GM12878 (cell line): ENCODE measurements at regions not wholly inside any gene's neighbourhood (a gene's known extent, or its start where the extent isn't known, plus 50 kb on each side); places are given as distances from the start of the nearest gene placed in this dataset.

Source experiments
- ATAC-seq: fragments of 200-7000 bp; cut with Tn5 transposase; 3 replicates; pipeline ENCODE4 v1.9.1; 2020; ENCODE audit warnings: mild to moderate bottlenecking, moderate library complexity
- BruUV-seq: library from RNA; stranded (reverse); fragments of 400-500 nt; replicated peaks from 2 replicates; lab custom pipeline; 2021; lab: Mats Ljungman, UMichigan
- CTCF ChIA-PET: fragments of 300-600 bp; sonication (Branson Sonifier 250); formaldehyde crosslinking; extraction: SDS; loops from one replicate; lab custom pipeline; 2021; ENCODE audit warnings: inconsistent platforms; lab: Yijun Ruan, JAX
- POLR2A ChIA-PET: fragments of 350-600 bp; formaldehyde crosslinking; extraction: SDS; loops from one replicate; lab custom pipeline; 2021; ENCODE audit warnings: inconsistent platforms; lab: Charles Lee
- RAD21 ChIA-PET: fragments of 300-600 bp; sonication (Branson Sonifier 250); formaldehyde crosslinking; loops from one replicate; lab custom pipeline; 2023; ENCODE audit warnings: antibody characterized with exemption; ENCODE audit not compliant: unreplicated experiment; lab: Charles Lee
- SMC1A ChIA-PET: fragments of 300-600 bp; sonication (Branson Sonifier 250); formaldehyde crosslinking; loops from one replicate; lab custom pipeline; 2023; ENCODE audit not compliant: unreplicated experiment, uncharacterized antibody; lab: Charles Lee
- DNase-seq: peaks from one replicate; pipeline ENCODE4 v3.0.0-alpha.2; 2011; ENCODE audit warnings: low read depth, low spot score
- FAIRE-seq: peaks from 3 replicates; lab custom pipeline; 2011; peaks lifted over from hg19 to GRCh38; lab: Jason Lieb, UNC
- H2AFZ ChIP-seq: 2 replicates; pipeline ENCODE4 v1.6.0; 2011; ENCODE audit warnings: low read depth, low read length, control low read depth; ENCODE audit not compliant: control insufficient read depth
- H3K27ac ChIP-seq: 2 replicates; pipeline ENCODE4 v1.5.1; 2011; ENCODE audit warnings: control low read depth; ENCODE audit not compliant: control insufficient read depth, insufficient read depth
- H3K27me3 ChIP-seq, 2 experiments: replicated peaks in 1 of 2; 2 replicates each; pipeline versions ENCODE4 v1.6.0 to v1.6.1; 2011; ENCODE audit warnings: low read length in 1 of 2; ENCODE audit not compliant: control insufficient read depth in 2 of 2, insufficient read depth in 2 of 2
- H3K36me3 ChIP-seq, 2 experiments: 2 replicates each; pipeline ENCODE4 v1.5.1; 2011; ENCODE audit warnings: low read length in 1 of 2; ENCODE audit not compliant: control insufficient read depth in 2 of 2, insufficient read depth in 2 of 2
- H3K4me1 ChIP-seq: 2 replicates; pipeline ENCODE4 v1.6.1; 2011; ENCODE audit warnings: mild to moderate bottlenecking, low read length, moderate library complexity, mixed read lengths; ENCODE audit not compliant: control insufficient read depth, insufficient read depth
- H3K4me2 ChIP-seq: 2 replicates; pipeline ENCODE4 v1.6.0; 2011; ENCODE audit warnings: control low read depth; ENCODE audit not compliant: control insufficient read depth, insufficient read depth
- H3K4me3 ChIP-seq: fragments of 200-600 bp; sonication (generic); 2 replicates; pipeline ENCODE4 v1.5.1; 2016
- H3K79me2 ChIP-seq: 2 replicates; pipeline ENCODE4 v1.6.0; 2011; ENCODE audit warnings: low read length; ENCODE audit not compliant: control insufficient read depth, insufficient read depth
- H3K9ac ChIP-seq: 2 replicates; pipeline ENCODE4 v1.8.0; 2011; ENCODE audit warnings: low read length, control low read depth, mixed read lengths; ENCODE audit not compliant: control insufficient read depth, insufficient read depth
- H3K9me3 ChIP-seq: replicated peaks from 3 replicates; pipeline ENCODE4 v1.5.1; 2011; ENCODE audit warnings: mild to moderate bottlenecking, low read length; ENCODE audit not compliant: control insufficient read depth, insufficient read depth
- H4K20me1 ChIP-seq: 2 replicates; pipeline ENCODE4 v1.6.0; 2011; ENCODE audit not compliant: control insufficient read depth, insufficient read depth
- CBFB ChIP-seq: IDR thresholded peaks from 2 replicates; pipeline ENCODE4 v1.6.1; 2016; ENCODE audit warnings: antibody characterized with exemption, low read depth
- CBX5 ChIP-seq: sonication (generic); IDR thresholded peaks from 2 replicates; pipeline ENCODE4 v1.6.1; 2016; ENCODE audit warnings: low read depth, moderate library complexity, mild to moderate bottlenecking, inconsistent platforms
- CREM ChIP-seq: IDR thresholded peaks from 2 replicates; pipeline ENCODE4 v1.6.1; 2014; ENCODE audit warnings: antibody characterized with exemption, low read depth
- HDAC6 ChIP-seq: fragments of 200-600 bp; sonication (generic); IDR thresholded peaks from one replicate; pipeline ENCODE4 v1.8.0; 2017; ENCODE audit warnings: antibody characterized with exemption; ENCODE audit not compliant: unreplicated experiment
- KDM1A ChIP-seq: fragments of 200-600 bp; sonication (generic); IDR thresholded peaks from 2 replicates; pipeline ENCODE4 v1.6.1; 2016; ENCODE audit warnings: borderline replicate concordance
- KLF5 ChIP-seq: fragments of 450-650 bp; IDR thresholded peaks from 2 replicates; pipeline ENCODE4 v1.6.1; 2014; ENCODE audit warnings: mild to moderate bottlenecking; ENCODE audit not compliant: partially characterized antibody
- PAX8 ChIP-seq: fragments of 450-650 bp; IDR thresholded peaks from 2 replicates; pipeline ENCODE4 v1.6.1; 2017; ENCODE audit warnings: mild to moderate bottlenecking, moderate library complexity
- REST ChIP-seq: IDR thresholded peaks from 2 replicates; pipeline ENCODE4 v1.6.1; 2012; ENCODE audit warnings: mild to moderate bottlenecking, low read depth, low read length
- SMAD1 ChIP-seq: fragments of 450-650 bp; IDR thresholded peaks from 2 replicates; pipeline ENCODE4 v1.6.1; 2018; ENCODE audit warnings: mild to moderate bottlenecking, low read depth; ENCODE audit not compliant: partially characterized antibody
- TAF1 ChIP-seq: IDR thresholded peaks from 2 replicates; pipeline ENCODE4 v1.6.1; 2011; ENCODE audit warnings: mild to moderate bottlenecking, low read depth, low read length, borderline replicate concordance
- ZNF24 ChIP-seq: fragments of 450-650 bp; IDR thresholded peaks from 2 replicates; pipeline ENCODE4 v1.6.1; 2017; ENCODE audit warnings: antibody characterized with exemption, mild to moderate bottlenecking
- WGBS: methylation state at CpG from one replicate; pipeline ENCODE4 v1.1.6; 2016; ENCODE audit warnings: low lambda C conversion rate; ENCODE audit not compliant: insufficient replicate concordance, insufficient coverage; ENCODE audit errors: missing lambda C conversion rate; 5-methylcytosine and 5-hydroxymethylcytosine counted together
- in situ Hi-C: fragments of 300-500 bp; cut with MboI; formaldehyde crosslinking; loops from 9 replicates; pipeline ENCODE4 v1.14.3; 2018; ENCODE audit warnings: mixed read lengths
- intact Hi-C: fragments of 100-400 bp; cut with micrococcal nuclease; formaldehyde crosslinking; loops from one replicate; pipeline ENCODE4 v1.14.2; 2022; ENCODE audit not compliant: unreplicated experiment

GRCh38 chr16:77569406-77569805, 134.6 kb upstream of the ADAMTS18 start:
- ChIA-PET SMC1A (interaction anchor here (0.6 kb wide), 1 partner anchor 268 kb away, joined by 3 read pairs; no protein-coding TSS in a partner anchor), POLR2A (no interaction called here), CTCF (interaction anchor here (2.5 kb wide), 1 partner anchor 17 kb away, joined by 6 read pairs; no protein-coding TSS in a partner anchor), RAD21 (no interaction called here)
- FAIRE-seq (no peak), ATAC-seq (no peak), DNase-seq (no peak)
- no peaks in the 10 kb centered on the region for H4K20me1 ChIP-seq
- H3K4me2 ChIP-seq = no peak overlapping the region
- TF ChIP-seq KDM1A = no peak
- no peaks in the 10 kb centered on the region for H3K4me1 ChIP-seq
- under 1% methylated on average over 5 of the region's 5 CpGs for WGBS
- no peaks in the 10 kb centered on the region for H3K9me3 ChIP-seq
- no peak overlapping the region for H3K27ac ChIP-seq
- H3K79me2 ChIP-seq = no peaks in the 10 kb centered on the region
- no TSS peak for BruUV-seq
- in situ Hi-C loops (no loop called here), intact Hi-C loops (no loop called here)
- H3K9ac ChIP-seq = no peak overlapping the region
- H3K27me3 ChIP-seq = no peaks in the 10 kb centered on the region; a peak in 1 of 4 replicates
- no peaks in the 10 kb centered on the region for H3K36me3 ChIP-seq
- H3K4me3 ChIP-seq = no peak overlapping the region
- no peak overlapping the region for H2AFZ ChIP-seq

DNA sequence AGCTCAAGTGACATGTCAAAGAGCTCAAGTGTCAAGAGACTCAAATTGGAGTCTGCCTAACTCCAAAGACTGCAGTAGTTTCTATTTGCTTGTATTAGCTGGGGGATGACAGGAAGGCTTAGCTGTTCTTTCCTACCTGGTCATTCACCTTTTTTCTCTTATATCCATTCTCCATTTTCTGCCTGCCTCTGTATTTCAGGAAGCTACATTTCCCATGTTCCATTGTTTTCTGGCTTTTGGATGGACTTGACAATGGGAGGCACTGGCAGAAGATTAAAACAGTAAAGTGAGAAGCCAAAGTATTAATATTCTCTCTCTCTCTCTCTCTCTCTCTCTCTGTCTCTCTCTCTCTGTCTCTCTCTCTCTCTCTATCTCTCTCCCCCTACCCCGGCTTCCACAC, 135.7 kb upstream of the ADAMTS18 start:
- Histone ChIP-seq H3K27ac (no peak overlapping the region), H3K79me2 (no peaks in the 10 kb centered on the region), H3K9me3 (no peaks in the 10 kb centered on the region), H3K36me3 (no peaks in the 10 kb centered on the region), H3K27me3 (no peaks in the 10 kb centered on the region; a peak in 1 of 4 replicates), H4K20me1 (no peaks in the 10 kb centered on the region), H2AFZ (no peak overlapping the region), H3K9ac (no peak overlapping the region), H3K4me3 (no peak overlapping the region), H3K4me2 (no peak overlapping the region), H3K4me1 (no peaks in the 10 kb centered on the region)
- WGBS = no CpG with 5 or more reads among the region's 1 CpG
- intact Hi-C loops = no loop called here
- in situ Hi-C loops = no loop called here
- ChIA-PET RAD21 (no interaction called here), POLR2A (no interaction called here), SMC1A (interaction anchor here (1.1 kb wide), 1 partner anchor 12 kb away, joined by 4 read pairs; no protein-coding TSS in a partner anchor), CTCF (interaction anchor here (1.4 to 2.5 kb wide), 4 partner anchors 12 to 334 kb away, joined by 3 to 6 read pairs (median 4); no protein-coding TSS in a partner anchor)
- DNase-seq (no peak), FAIRE-seq (no peak), ATAC-seq (no peak)
- TF ChIP-seq REST (no peak), TAF1 (no peak), CBFB (no peak), CBX5 (no peak), ZNF24 (no peak), SMAD1 (no peak), CREM (no peak), HDAC6 (no peak), PAX8 (no peak), KLF5 (no peak)
- BruUV-seq = no TSS peak
